Body of pancreas (tissue), 4 donors: ENCODE measurements at regions not wholly inside any gene's neighbourhood (a gene's known extent, or its start where the extent isn't known, plus 50 kb on each side); places are given as distances from the start of the nearest gene placed in this dataset.

Source experiments
- CTCF ChIP-seq, 7 experiments: fragments of 450-650 bp in 4 of 7; fragments of 200-600 bp in 3 of 7; sonication (generic) in 3 of 7; IDR thresholded peaks; one replicate each; pipeline ENCODE4 v1.5.1; 2016 to 2019; ENCODE audit warnings: antibody characterized with exemption in 7 of 7
- POLR2A ChIP-seq, 3 donors: fragments of 450-650 bp; IDR thresholded peaks; one replicate each; pipeline ENCODE4 v1.6.1; 2016; ENCODE audit warnings: antibody characterized with exemption in 3 of 3, mild to moderate bottlenecking in 2 of 3

GRCh38 chr4:59814402-59815010, 1385.6 kb upstream of the ADGRL3 start:
- TF ChIP-seq CTCF (IDR thresholded peaks at IDR 0.05), result no peak
- no peak for TF ChIP-seq POLR2A (IDR thresholded peaks at IDR 0.05)
